Heart left ventricle (tissue), 13 donors: ENCODE measurements at regions not wholly inside any gene's neighbourhood (a gene's known extent, or its start where the extent isn't known, plus 50 kb on each side); places are given as distances from the start of the nearest gene placed in this dataset.
"Not testable (repeated sequence)": the region's sequence is repeated elsewhere in the genome, so short reads cannot be mapped to it uniquely, and the experiment has no call there.

Experiments used
- CTCF ChIP-seq, 12 donors: fragments of 200-600 bp; sonication (generic) in 4 of 12; IDR thresholded peaks; one replicate each; pipeline versions ENCODE4 v1.5.0 to v1.8.0; 2018 to 2022; ENCODE audit warnings: antibody characterized with exemption in 12 of 12, mild to moderate bottlenecking in 5 of 12
- POLR2A ChIP-seq, 2 donors: fragments of 450-650 bp; IDR thresholded peaks; one replicate each; pipeline ENCODE4 v1.6.1; 2017; ENCODE audit warnings: antibody characterized with exemption in 2 of 2, mild to moderate bottlenecking in 2 of 2, moderate library complexity in 2 of 2
- donor health status: ischemic (EF 13 %, LVEDD 7.1; RV severe dilation, severe dysfunction).
- donor health status: DM: no; HTN: yes; CAD: no.
- donor health status: DM: no; HTN: no; CAD: no.
- donor health status: ischemic (EF 25% LVEDD 6.9; RV normal size, moderate dysfunction).
- donor health status: ischemic (EF 25% LVEDD 5.7; RV mildly dilated, moderate dysfunction).
- donor health status: ischemic (EF 35%, LVEDD 5.7; RV mildly dilated, moderate dysfunction).
- donor health status: nonischemic (EF 11% LVEDD 7.7; RV severe dilation, severe dysfunction).
- donor health status: DM: yes; HTN: yes; CAD: no.
- donor health status: PGD.
- donor health status: ischemic (EF 29% LVEDD 5.4; RV normal size, mild dysfunction).
- donor health status: nonischemic (EF 23%, LVEDD 6.1; RV moderate dilation, normal function).

GRCh38 chr16:61418802-61419201, 617.4 kb downstream of the CDH8 start:
- not testable (repeated sequence) for TF ChIP-seq CTCF, POLR2A (IDR thresholded peaks at IDR 0.05)
